Gastroesophageal sphincter (tissue), 4 donors: ENCODE measurements at regions not wholly inside any gene's neighbourhood (a gene's known extent, or its start where the extent isn't known, plus 50 kb on each side); places are given as distances from the start of the nearest gene placed in this dataset.

ENCODE experiments used
- ATAC-seq: fragments of 150-250 bp; one replicate; pipeline ENCODE4 v1.9.1; 2016; ENCODE audit warnings: mild to moderate bottlenecking, moderate library complexity
- H3K27ac ChIP-seq, 4 donors: fragments of 200-600 bp; sonication (generic) in 3 of 4; 1 replicate in 3 of 4; 2 replicates in 1 of 4; pipeline ENCODE4 v1.5.1; 2016 to 2019
- H3K27me3 ChIP-seq: fragments of 200-600 bp; sonication (generic); one replicate; pipeline ENCODE4 v1.5.1; 2019
- H3K36me3 ChIP-seq, 2 donors: fragments of 200-600 bp; sonication (generic); one replicate each; pipeline ENCODE4 v1.5.1; 2019; ENCODE audit warnings: control low read depth in 1 of 2
- H3K4me1 ChIP-seq, 3 donors: fragments of 200-600 bp; sonication (generic); 1 replicate in 2 of 3; 2 replicates in 1 of 3; pipeline ENCODE4 v1.5.1; 2016 to 2019; ENCODE audit warnings: control low read depth in 2 of 3
- H3K4me3 ChIP-seq, 2 donors: fragments of 200-600 bp; sonication (generic); one replicate each; pipeline ENCODE4 v1.5.1; 2019; ENCODE audit warnings: mild to moderate bottlenecking in 1 of 2, moderate library complexity in 1 of 2
- H3K9me3 ChIP-seq, 3 donors: fragments of 200-600 bp; sonication (generic); one replicate each; pipeline ENCODE4 v1.5.1; 2017 to 2019; ENCODE audit warnings: control low read depth in 2 of 3
- CTCF ChIP-seq, 4 experiments: fragments of 200-600 bp in 2 of 4; fragments of 450-650 bp in 2 of 4; sonication (generic) in 1 of 4; IDR thresholded peaks; one replicate each; pipeline ENCODE4 v1.5.1; 2017 to 2019; ENCODE audit warnings: antibody characterized with exemption in 4 of 4, mild to moderate bottlenecking in 2 of 4, moderate library complexity in 2 of 4
- EP300 ChIP-seq: sonication (generic); formaldehyde crosslinking; IDR thresholded peaks from one replicate; pipeline ENCODE4 v1.6.1; 2017; ENCODE audit warnings: antibody characterized with exemption, mild to moderate bottlenecking
- POLR2A ChIP-seq, 2 donors: fragments of 450-650 bp; IDR thresholded peaks; one replicate each; pipeline ENCODE4 v1.6.1; 2017; ENCODE audit warnings: antibody characterized with exemption in 2 of 2, mild to moderate bottlenecking in 2 of 2, moderate library complexity in 1 of 2
- POLR2AphosphoS5 ChIP-seq: sonication (generic); formaldehyde crosslinking; IDR thresholded peaks from one replicate; pipeline ENCODE4 v1.6.1; 2017; ENCODE audit warnings: antibody characterized with exemption
- WGBS, 2 donors: methylation state at CpG; one replicate each; pipeline ENCODE4 v1.1.5; 2018; ENCODE audit warnings: low coverage in 1 of 2; 5-methylcytosine and 5-hydroxymethylcytosine counted together

- H3K4me3 ChIP-seq = no peak overlapping the region
- no peak overlapping the region for H3K27ac ChIP-seq
- H3K36me3 ChIP-seq = no peaks in the 10 kb centered on the region
- H3K9me3 ChIP-seq = no peaks in the 10 kb centered on the region
- no peaks in the 10 kb centered on the region for H3K27me3 ChIP-seq
- no peaks in the 10 kb centered on the region for H3K4me1 ChIP-seq
- ATAC-seq = no peak
- TF ChIP-seq POLR2A (IDR thresholded peaks at IDR 0.05) (no peak), POLR2AphosphoS5 (no peak), CTCF (IDR thresholded peaks at IDR 0.05) (no peak), EP300 (no peak)
- 83 to 87% methylated on average over 3 to 4 of the region's 4 CpGs for WGBS, 2 donors
Observed at GRCh38 chr6:92496527-92496926, 922.8 kb downstream of the EPHA7 start.

DNA sequence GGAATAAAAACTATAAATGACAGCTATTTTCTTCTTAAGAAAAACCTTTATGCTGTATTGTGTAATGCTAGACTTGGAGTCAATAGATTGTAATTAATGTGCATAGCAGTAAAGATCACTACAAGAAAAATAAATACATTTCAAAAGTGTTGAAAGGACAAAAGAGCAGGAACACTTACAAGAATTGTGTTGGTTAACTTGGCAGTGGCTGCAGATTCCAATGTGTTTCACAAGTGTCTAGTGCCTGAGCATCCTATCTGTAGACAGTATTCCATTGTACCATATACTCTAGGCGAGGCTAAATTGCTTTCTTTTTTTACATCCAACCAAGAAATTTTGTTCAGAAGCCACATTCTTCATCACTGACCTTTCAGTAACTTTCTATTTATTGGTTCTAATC lies 924.1 kb downstream of the EPHA7 start:
- Histone ChIP-seq H3K27me3 (no peaks in the 10 kb centered on the region), H3K4me1 (no peaks in the 10 kb centered on the region), H3K27ac (no peak overlapping the region), H3K36me3 (no peaks in the 10 kb centered on the region), H3K4me3 (no peak overlapping the region), H3K9me3 (no peaks in the 10 kb centered on the region)
- WGBS, 2 donors = 33 to 86% methylated on average over 1 of the region's 1 CpG
- no peak for ATAC-seq
- TF ChIP-seq POLR2AphosphoS5 (no peak), CTCF (IDR thresholded peaks at IDR 0.05) (no peak), POLR2A (IDR thresholded peaks at IDR 0.05) (no peak), EP300 (no peak)

DNA sequence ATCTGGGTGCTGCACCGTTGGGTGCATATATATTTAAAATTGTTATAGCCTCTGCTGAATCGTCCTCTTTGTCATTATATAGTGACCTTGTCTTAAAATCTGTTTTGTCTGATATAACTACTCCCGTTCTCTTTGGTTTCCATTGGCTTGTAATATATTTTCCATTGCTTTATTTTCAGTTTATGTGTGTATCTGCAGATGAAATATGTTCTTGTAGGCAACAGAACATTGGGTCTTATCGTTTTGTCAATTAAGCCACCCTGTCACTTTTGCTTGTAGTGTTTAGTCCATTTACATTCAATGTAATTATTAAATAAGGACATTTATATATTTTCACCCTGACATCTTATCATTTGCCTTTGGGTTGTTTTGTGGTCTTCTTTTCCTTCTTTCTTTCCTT lies 933.9 kb downstream of the EPHA7 start:
- H3K27ac ChIP-seq = no peak overlapping the region
- no peaks in the 10 kb centered on the region for H3K27me3 ChIP-seq
- TF ChIP-seq POLR2A (IDR thresholded peaks at IDR 0.05) (no peak), POLR2AphosphoS5 (no peak), EP300 (no peak), CTCF (IDR thresholded peaks at IDR 0.05) (no peak)
- no peaks in the 10 kb centered on the region for H3K4me1 ChIP-seq
- no peaks in the 10 kb centered on the region for H3K9me3 ChIP-seq
- no peak overlapping the region for H3K4me3 ChIP-seq
- 88 to 94% methylated on average over 4 of the region's 4 CpGs for WGBS, 2 donors
- ATAC-seq = no peak
- H3K36me3 ChIP-seq = no peaks in the 10 kb centered on the region

GRCh38 chr6:92479831-92480230 lies 939.5 kb downstream of the EPHA7 start:
- Histone ChIP-seq H3K27ac (no peak overlapping the region), H3K9me3 (no peaks in the 10 kb centered on the region), H3K36me3 (no peaks in the 10 kb centered on the region), H3K27me3 (no peaks in the 10 kb centered on the region), H3K4me3 (no peak overlapping the region), H3K4me1 (no peaks in the 10 kb centered on the region)
- ATAC-seq = no peak
- WGBS, 2 donors = 27 to 42% methylated on average over 1 of the region's 1 CpG
- no peak for TF ChIP-seq POLR2A (IDR thresholded peaks at IDR 0.05)
- TF ChIP-seq CTCF (IDR thresholded peaks at IDR 0.05) = no peak
- no peak for TF ChIP-seq POLR2AphosphoS5
- TF ChIP-seq EP300 = no peak

GRCh38 chr6:92473056-92473455 lies 946.3 kb downstream of the EPHA7 start:
- no peak overlapping the region for H3K27ac ChIP-seq
- ATAC-seq = no peak
- no peaks in the 10 kb centered on the region for H3K36me3 ChIP-seq
- no peaks in the 10 kb centered on the region for H3K27me3 ChIP-seq
- no peak overlapping the region for H3K4me3 ChIP-seq
- H3K9me3 ChIP-seq = no peaks in the 10 kb centered on the region
- no peak for TF ChIP-seq EP300
- no peak for TF ChIP-seq POLR2A (IDR thresholded peaks at IDR 0.05)
- TF ChIP-seq CTCF (IDR thresholded peaks at IDR 0.05) = no peak
- no peak for TF ChIP-seq POLR2AphosphoS5
- H3K4me1 ChIP-seq = no peaks in the 10 kb centered on the region
